ENCODE measurements at regions not wholly inside any gene's neighbourhood (a gene's known extent, or its start where the extent isn't known, plus 50 kb on each side); places are given as distances from the start of the nearest gene placed in this dataset.

GRCh38 chr2:18723219-18723618 lies 133.8 kb upstream of the NT5C1B start:
- no peak for DNase-seq (ENCODE audit: low read depth)

- DNase-seq (ENCODE audit: low read depth), result peak; percentile 4
These were observed 132.7 kb upstream of the NT5C1B start for GRCh38 chr2:18722101-18722500.

- no peak for DNase-seq (ENCODE audit: low read depth)
These were observed 131.9 kb upstream of the NT5C1B start for GRCh38 chr2:18721038-18721922.

GRCh38 chr2:18719978-18720775 lies 130.8 kb upstream of the NT5C1B start:
- DNase-seq (ENCODE audit: low read depth), result peak; percentile 42

- no peak for DNase-seq (ENCODE audit: low read depth)
These were observed 118.9 kb upstream of the NT5C1B start for GRCh38 chr2:18708203-18708715.

- DNase-seq (ENCODE audit: low read depth), result no peak
These were observed 116.6 kb upstream of the NT5C1B start for GRCh38 chr2:18706001-18706400.

- no peak for DNase-seq (ENCODE audit: low read depth)
These were observed 114.9 kb upstream of the NT5C1B start for GRCh38 chr2:18704276-18704675.

- no peak for DNase-seq (ENCODE audit: low read depth)
These were observed 114.2 kb upstream of the NT5C1B start for GRCh38 chr2:18703555-18703954.

- DNase-seq (ENCODE audit: low read depth), result peak; percentile 50
These were observed 112.6 kb upstream of the NT5C1B start for GRCh38 chr2:18701981-18702380.

GRCh38 chr2:18701546-18701945 lies 112.2 kb upstream of the NT5C1B start:
- DNase-seq (ENCODE audit: low read depth), result no peak

- DNase-seq (ENCODE audit: low read depth), result no peak
These were observed 101.0 kb upstream of the NT5C1B start for GRCh38 chr2:18690342-18690741.

- no peak for DNase-seq (ENCODE audit: low read depth)
These were observed 95.1 kb upstream of the NT5C1B start for GRCh38 chr2:18684206-18685038.

- no peak for DNase-seq (ENCODE audit: low read depth)
These were observed 93.3 kb upstream of the NT5C1B start for GRCh38 chr2:18682681-18683080.

GRCh38 chr2:18677280-18677679 lies 87.9 kb upstream of the NT5C1B start:
- no peak for DNase-seq (ENCODE audit: low read depth)

- DNase-seq (ENCODE audit: low read depth), result no peak
These were observed 84.9 kb upstream of the NT5C1B start for GRCh38 chr2:18674309-18674708.

- no peak for DNase-seq (ENCODE audit: low read depth)
These were observed 82.0 kb upstream of the NT5C1B start for GRCh38 chr2:18671363-18671762.

GRCh38 chr2:18668221-18668620 lies 78.9 kb upstream of the NT5C1B start:
- DNase-seq (ENCODE audit: low read depth), result no peak

GRCh38 chr2:18664421-18664820 lies 75.1 kb upstream of the NT5C1B start:
- no peak for DNase-seq (ENCODE audit: low read depth)

- DNase-seq (ENCODE audit: low read depth), result no peak
These were observed 74.5 kb upstream of the NT5C1B start for GRCh38 chr2:18663861-18664260.

- no peak for DNase-seq (ENCODE audit: low read depth)
These were observed 73.3 kb upstream of the NT5C1B start for GRCh38 chr2:18662689-18663088.

GRCh38 chr2:18659915-18660314 lies 70.5 kb upstream of the NT5C1B start:
- no peak for DNase-seq (ENCODE audit: low read depth)

- no peak for DNase-seq (ENCODE audit: low read depth)
These were observed 66.7 kb upstream of the NT5C1B start for GRCh38 chr2:18656048-18656447.

Measured in HS-5 (cell line).